ENCODE measurements at regions not wholly inside any gene's neighbourhood (a gene's known extent, or its start where the extent isn't known, plus 50 kb on each side); places are given as distances from the start of the nearest gene placed in this dataset.

DNA sequence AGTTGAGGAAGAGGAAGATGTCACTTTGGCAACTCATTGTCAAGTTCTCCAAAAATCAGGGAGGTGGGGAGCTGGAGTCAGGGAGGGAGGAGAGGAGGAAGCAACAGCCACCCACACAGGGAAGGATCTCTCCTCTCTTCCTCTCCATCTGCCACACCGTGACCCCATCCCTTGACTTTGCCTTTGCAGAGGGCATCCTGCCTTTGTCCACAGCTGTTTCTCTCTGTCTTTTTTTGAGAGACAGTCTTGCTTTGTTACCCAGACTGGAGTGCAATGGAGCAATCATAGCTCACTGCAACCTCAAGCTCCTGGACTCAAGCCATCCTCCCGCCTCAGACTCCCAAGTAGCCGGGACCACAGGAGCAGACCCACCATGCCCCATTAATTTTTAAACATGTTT is 276.0 kb downstream of the SHOX start:
- TF ChIP-seq, protein P1, sequence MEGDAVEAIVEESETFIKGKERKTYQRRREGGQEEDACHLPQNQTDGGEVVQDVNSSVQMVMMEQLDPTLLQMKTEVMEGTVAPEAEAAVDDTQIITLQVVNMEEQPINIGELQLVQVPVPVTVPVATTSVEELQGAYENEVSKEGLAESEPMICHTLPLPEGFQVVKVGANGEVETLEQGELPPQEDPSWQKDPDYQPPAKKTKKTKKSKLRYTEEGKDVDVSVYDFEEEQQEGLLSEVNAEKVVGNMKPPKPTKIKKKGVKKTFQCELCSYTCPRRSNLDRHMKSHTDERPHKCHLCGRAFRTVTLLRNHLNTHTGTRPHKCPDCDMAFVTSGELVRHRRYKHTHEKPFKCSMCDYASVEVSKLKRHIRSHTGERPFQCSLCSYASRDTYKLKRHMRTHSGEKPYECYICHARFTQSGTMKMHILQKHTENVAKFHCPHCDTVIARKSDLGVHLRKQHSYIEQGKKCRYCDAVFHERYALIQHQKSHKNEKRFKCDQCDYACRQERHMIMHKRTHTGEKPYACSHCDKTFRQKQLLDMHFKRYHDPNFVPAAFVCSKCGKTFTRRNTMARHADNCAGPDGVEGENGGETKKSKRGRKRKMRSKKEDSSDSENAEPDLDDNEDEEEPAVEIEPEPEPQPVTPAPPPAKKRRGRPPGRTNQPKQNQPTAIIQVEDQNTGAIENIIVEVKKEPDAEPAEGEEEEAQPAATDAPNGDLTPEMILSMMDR (conservative IDR thresholded peaks at IDR 0.05 in 1 of 2, IDR thresholded peaks at IDR 0.05 in 1 of 2; ENCODE audit: extremely low read depth in 1 of 2, insufficient read depth in 1 of 2, low read depth in 1 of 2, low read length in 2 of 2), result no peak
- no peak for TF ChIP-seq EZH2 (IDR thresholded peaks at IDR 0.05; ENCODE audit: borderline replicate concordance, low read length)

Data from mammary epithelial cell (primary cell).